Neural progenitor cell (in vitro differentiated cells): ENCODE measurements at regions not wholly inside any gene's neighbourhood (a gene's known extent, or its start where the extent isn't known, plus 50 kb on each side); places are given as distances from the start of the nearest gene placed in this dataset.

Experiments
- CTCF ChIP-seq: fragments of 200-600 bp; sonication (generic); IDR thresholded peaks from 2 replicates; pipeline ENCODE4 v1.5.1; 2017; ENCODE audit warnings: antibody characterized with exemption, mild to moderate bottlenecking
- EZH2phosphoT487 ChIP-seq: fragments of 200-600 bp; sonication (generic); IDR thresholded peaks from 2 replicates; pipeline ENCODE4 v1.6.1; 2017; ENCODE audit warnings: antibody characterized with exemption

GRCh38 chr7:24480501-24480900 is 92.8 kb upstream of the PALS2 start:
- no peak for TF ChIP-seq CTCF
- TF ChIP-seq EZH2phosphoT487: no peak
